Stimulated activated CD4-positive, alpha-beta T cell treated with anti-CD3 and anti-CD28 coated beads, Interleukin-4, amount 100 ng/mL, for 4 hours (primary cell): ENCODE measurements at regions not wholly inside any gene's neighbourhood (a gene's known extent, or its start where the extent isn't known, plus 50 kb on each side); places are given as distances from the start of the nearest gene placed in this dataset.
"Not testable (repeated sequence)": the region's sequence is repeated elsewhere in the genome, so short reads cannot be mapped to it uniquely, and the experiment has no call there.

ENCODE experiments used
- DNase-seq, 2 experiments: peaks; one replicate each; pipeline ENCODE4 v3.0.0-alpha.2; 2020

DNA sequence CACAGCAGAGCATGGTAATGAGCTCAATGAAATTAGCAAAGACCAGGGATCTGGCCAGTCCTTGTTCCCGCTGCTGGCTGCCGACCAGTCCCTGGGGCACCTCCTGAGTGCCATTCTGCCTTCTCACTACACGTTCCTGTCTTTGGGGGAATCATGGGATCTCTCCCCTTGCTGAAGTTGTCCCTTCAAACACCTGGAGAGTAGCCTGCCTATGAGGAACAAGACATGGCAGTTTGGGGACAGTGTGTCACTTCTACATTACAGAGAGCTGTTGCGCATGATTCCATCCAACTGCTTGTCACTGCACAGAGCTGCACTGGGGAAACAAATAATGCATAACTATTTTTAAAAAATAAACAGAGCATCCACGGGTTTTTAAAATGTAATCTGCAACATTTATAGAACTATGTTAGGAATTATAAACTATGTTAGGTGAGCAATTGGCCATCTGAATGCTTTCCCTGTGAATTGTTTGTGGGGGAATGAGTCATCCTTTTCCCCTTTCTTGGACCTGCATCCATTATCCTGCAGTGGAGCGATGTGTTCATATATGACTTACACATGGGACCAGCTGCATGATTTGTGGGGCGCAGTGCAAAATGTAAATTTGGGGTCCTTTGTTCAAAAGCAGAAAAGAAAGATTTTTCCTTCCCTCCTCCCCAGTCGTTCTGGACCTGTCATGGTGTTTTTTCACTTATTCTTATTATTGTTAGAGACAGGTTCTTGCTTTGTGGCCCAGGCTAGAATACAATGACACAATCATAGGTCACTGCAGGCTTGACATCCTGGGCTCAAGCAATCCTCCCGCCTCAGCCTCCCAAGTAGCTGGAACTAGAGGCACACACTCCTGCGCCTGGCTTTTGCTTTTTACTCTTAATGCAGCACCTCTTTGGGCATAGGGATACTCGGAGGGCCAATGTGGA is 115.0 kb upstream of the TBL1X start:
- no peak for DNase-seq

DNA sequence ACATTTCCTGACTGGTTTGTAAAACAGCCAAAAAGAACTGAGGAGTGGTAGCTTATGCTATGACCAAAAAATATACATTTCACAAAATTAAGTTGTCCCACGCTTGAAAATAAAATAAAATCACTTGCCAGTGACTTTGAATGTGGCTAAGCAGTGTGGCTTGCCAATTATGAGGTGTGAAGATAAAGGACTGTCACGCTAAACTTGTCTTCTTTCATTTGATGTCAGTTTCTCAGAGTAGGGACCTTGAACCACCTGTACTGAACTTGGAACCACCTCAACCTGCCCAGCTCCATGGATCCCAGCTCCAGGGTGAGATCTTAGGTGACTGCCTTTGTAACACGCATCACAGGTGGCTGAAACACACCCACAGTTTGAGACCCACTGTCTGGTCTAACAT is 113.7 kb upstream of the TBL1X start:
- DNase-seq: no peak

DNA sequence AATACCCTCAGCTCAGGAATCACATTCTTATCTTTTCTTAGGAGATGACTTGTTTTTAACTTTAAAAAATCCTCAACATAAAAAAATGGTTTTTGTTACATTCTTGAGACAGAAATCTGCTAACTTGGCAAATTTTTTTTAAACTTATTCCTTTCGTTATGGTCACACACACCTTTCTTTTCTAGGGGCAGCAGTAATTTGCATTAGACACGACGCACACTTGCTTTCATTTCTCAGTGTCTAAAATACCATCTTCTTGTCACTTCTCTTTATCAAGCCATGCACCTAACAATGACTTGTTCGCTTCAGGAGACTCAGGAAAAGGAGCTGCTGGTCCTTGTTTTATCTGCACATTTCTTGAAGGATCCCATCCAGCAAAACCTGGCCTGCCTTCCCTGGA is 112.6 kb upstream of the TBL1X start:
- DNase-seq: no peak

DNA sequence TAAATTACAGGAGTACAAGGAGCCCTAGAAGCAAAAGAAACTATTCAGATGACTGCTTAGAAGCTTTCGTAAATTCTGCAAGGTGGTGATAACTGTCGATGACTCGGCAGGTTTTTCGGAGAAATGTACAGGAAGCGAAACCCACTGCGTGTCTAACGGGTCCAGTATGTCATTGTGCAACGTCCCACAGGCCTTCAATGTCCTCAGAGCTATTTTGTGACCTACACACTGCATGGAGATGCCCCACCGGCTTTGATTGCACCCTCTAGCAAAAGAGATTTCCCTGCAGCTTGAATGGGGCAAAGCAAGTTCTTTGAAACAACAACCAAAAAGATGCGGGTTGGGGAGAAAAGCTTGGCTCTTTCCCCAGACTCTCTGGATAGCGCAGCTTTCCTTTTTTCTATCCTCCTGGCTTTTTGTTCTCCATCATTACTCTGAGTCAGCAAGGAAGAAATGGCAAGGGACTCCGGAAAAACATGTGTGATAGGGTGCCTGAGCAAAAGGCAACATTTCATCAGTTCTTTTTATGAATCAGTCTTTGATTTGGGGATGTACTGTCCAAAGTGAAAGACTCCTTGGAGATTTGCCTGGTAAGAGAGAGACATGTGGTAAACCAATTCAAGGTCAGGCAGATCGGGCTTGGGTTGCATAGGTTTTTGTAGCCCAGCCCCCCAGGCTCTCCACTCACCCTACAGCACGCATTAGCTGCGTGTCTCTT is 112.0 kb upstream of the TBL1X start:
- peak in 1 of 2 experiments; percentile 16 for DNase-seq

DNA sequence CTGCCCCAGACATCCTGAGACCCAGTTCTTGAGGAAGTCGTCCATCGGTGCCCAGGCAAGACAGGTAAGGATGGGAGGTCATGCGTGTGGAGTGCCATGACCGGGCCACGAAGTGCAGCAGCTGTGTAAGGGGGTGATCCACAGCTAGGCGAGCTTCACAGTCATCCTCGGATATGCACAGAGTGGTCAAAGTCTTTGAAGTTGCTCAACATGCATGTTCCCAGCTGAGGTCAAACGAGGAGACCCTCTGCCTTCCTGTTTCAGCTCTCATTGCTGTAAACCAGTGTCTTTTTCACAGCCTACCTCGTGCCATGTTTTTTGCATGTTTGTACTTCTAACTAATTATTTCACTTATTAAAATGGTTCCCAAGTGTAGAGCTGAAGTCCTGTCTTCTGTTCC is 109.9 kb upstream of the TBL1X start:
- no peak for DNase-seq

DNA sequence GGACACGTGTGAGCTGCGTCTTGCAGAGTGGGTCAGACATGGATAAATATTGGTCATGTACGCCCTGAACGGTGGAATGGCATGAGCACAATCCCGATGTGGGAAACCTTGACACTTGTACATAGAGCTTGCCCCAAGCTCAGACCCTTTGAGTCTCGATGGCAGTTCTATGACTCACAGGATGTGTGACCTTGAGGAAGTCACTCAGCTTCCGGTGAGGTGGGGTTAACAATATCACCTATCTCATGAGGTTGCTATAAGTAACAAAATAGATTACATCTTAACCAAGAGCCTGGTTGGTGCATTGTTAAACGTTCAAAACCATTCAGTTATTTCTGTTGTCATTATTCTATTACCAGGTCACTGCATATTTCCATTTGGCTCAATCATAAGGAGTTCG is 109.1 kb upstream of the TBL1X start:
- DNase-seq: no peak

DNA sequence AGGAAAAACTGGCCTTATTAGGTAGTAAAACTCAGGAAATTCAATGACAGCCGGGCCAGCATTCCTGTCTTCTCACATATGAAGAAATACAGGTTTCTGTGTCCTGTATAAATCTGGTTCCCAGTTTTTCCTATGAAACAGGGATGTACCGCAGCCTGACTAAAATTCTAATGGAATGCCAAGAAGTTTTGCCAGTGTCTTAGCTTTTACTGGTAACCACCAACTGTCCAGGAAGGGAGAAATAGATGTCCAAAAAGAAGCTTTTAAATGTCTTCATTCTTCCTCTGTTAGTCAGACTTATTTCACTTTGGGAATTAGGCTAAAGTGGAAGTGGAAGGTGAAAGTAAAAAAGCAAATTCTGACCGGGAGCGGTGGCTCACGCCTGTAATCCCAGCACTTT is 108.0 kb upstream of the TBL1X start:
- DNase-seq: no peak

DNA sequence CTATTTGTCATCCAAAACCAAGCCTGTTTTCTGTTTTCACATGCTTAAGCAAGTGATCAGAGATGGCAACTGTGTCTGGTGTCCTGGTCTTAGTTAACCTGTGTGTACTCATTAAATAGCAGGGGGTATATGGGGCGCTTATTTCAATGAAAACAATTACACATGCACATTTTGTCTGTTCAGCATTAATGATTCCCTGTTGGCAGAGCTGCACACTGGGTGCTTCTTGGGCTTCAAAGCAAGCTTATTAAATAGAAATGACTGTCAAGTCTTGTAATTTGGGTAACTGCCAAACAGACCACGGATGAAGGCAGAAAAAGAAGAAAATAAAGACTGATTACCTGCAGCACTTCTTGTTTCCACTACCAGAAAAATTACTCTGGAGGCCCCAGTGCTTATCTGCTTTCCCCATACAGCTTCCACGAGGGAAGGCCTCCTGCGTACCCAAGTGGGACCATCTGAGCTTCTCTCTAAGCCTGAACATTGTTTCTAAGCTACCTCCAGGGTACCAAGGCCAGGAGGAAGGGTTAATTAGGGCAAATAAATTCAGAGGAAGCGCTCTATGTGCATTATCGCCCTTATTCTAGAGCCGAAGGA is 107.2 kb upstream of the TBL1X start:
- no peak for DNase-seq

DNA sequence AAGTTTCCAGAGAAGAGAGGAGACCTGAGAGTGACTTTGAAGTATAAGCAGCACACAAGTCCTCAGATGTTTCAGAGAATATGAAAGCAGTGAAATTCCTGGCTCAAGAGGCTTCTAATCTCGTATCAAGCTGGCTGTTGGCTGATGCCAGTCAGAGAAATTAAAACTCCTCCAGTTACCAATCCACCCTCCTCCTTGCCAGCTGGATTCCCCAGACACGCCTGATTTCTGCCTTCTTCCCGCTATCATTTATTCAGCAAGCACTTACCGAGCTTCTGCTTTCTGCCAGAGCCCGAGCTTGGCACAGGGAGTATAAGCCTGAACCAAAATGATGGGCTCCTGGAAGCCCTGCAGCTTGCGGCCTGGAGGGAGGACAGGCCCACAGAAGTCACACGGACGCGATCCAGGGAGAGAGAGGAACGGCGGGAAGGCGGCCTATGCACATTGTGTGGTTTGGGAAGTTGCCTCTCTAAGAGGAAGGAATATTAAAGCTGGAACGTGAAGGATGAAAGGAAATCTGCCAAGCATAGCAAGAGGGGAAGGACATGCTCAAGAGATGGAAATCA is 102.4 kb upstream of the TBL1X start:
- DNase-seq: no peak

DNA sequence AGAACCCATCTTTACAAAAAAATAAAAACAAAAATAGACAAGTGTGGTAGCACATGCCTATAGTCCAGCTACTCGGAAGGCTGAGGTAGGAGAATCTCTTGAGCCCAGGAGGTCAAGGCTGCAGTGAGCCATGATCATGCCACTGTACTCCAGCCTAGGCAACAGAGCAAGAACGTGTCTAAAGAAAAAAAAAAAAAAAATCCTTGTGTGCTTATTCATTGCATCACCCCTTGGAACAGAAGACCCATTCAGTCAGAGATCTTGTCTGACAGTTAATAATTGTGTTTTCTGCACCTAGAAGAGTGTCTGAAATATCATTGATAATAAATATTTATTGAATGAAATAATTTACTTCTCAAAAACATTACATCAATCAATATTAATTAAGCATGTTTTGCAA is 97.4 kb upstream of the TBL1X start:
- DNase-seq: no peak

DNA sequence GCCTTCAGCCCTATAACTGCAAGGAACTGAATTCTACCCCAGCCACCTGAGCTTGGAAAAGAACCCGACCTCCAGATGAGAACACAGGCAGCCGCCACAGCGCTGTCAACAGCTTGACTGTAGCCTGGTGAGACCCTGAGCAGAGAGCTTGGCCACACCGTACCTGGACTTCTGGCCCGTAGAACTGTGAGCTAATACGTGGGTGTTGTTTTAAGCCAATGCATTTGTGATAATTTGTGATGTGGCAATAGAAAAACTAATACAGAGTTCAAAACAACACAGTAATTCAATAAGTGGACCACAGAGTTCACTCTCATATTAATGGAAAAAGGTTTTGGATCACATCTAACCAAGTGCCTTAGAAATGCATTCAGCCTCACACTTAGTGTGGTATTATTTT is 96.6 kb upstream of the TBL1X start:
- no peak for DNase-seq

DNA sequence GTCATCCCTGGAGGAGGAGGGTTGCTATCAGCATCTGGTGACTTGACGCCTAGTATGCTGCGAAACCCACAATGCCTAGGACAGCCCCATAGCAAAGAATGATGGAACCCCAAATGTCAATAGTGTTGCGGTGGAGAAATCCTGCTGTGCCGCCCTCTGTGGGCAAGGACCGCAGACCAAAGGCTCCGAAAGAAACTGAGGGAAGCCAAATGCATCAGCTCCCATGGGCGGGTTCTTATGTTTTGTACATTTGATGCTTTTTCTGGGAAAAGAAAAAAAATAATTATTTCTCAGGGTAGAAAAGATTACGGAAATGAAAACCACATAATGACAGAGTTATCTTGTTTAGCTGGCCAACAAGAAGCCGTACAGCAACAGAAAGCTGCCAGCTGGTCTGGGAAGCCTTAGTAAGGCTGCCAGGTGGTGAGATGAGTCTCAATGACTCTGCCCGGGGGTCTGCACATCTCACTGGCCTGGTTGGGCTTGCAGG is 95.0 kb upstream of the TBL1X start:
- DNase-seq: no peak

DNA sequence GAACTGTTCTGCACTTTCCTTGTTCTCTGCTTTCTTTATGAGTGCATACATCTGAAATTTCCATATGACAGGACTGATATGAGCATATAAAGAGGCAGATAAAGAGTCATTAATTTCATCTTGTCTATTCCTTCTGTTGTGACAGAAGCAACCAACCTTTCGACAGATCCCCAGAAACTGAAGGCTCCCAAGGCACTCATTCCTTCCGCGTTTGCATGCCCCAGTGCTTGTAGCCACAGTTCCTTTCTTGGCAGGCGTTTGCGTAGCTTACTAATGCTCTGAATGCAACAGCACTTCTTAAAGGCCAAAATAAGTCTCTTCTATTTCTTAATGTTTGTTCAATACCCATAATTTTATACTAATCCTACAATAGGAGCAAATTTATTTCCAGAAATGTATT is 94.0 kb upstream of the TBL1X start:
- DNase-seq: no peak

DNA sequence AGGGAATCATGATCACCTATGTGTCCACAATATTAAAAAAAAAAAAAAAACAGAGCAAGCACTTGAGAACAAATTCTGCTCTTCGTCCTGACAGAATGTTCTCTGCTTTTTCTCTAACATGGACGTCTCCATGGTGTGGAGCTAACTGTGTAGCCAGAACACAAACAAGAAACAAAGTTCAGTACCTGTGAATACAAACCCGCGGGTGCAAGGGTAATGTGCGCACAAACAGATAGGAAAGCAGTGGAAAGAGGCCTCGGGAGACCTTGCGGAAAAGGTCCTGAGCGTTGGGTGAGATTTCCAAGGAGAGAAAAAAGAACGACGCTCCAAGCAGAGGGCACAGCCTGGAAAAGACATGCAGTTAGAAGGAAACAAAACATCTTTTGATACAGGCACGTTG is 92.0 kb upstream of the TBL1X start:
- DNase-seq: no peak

DNA sequence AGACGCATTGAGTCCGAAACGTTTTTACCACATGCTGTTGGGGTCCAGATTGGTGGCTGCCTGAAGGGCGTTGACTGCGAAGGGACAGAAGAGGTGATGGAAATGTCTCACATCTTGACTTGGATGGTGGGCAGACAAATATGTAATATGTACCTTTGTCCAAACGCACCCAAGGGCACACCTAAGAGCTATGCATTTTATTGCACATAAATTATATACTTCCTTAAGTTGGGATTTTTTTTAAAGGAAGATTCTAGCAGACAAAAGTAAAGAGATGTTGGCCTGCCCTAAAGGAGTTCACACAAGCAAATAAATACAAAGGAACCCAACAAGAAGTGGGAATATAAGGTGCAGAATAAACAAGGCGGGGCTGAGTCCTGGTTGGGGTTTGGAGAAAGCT is 91.1 kb upstream of the TBL1X start:
- no peak for DNase-seq

DNA sequence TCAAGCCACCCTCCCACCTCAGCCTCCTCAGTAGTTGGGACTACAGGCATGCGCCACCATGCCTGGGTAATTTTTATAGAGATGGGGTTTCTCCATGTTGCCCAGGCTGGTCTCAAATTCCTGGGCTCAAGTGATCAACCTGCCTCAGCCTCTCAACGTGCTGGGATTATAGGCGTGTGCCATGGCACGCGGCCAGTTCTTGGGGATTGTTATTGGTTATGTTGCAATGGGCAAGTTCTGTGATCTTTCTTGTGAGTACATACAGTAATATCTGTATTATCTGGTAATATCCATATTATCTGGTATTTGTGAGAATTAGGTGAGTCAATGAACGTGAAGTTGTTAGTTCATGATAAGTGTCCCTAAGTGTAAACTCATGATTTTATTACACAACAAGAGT is 90.3 kb upstream of the TBL1X start:
- DNase-seq: no peak

DNA sequence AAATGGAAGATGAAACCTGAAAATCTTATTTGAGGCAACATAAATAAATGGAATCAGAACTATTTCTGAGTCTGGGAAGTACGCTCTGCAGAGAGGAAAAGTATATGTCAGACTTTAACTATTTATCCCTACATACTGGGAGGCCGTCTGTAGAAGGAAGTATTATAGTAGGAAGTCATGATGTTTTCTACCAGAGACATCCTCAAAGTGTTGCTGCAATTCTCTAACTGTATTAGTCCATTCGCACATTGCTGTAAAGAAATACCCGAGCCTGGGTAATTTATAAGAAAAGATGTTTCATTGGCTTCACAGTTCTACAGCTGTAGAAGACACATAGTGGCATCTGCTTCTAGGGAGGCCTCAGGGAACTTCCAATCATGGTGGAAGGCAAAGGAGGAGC is 88.7 kb upstream of the TBL1X start:
- no peak for DNase-seq

DNA sequence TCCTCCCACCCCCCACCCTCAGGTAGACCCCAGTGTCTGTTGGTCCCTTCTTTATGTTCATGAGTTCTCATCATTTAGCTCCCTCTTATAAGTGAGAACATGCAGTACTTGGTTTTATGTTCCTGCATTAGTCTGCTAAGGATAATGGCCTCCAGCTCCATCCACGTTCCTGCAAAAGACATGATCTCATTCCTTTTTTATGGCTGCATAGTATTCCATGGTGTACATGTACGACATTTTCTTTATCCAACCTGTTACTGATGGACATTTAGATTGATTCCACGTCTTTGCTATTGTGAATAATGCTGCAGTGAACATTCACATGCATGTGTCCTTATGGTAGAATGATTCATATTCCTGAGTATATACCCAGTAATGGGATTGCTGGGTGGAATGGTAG is 87.6 kb upstream of the TBL1X start:
- DNase-seq: not testable (repeated sequence)

DNA sequence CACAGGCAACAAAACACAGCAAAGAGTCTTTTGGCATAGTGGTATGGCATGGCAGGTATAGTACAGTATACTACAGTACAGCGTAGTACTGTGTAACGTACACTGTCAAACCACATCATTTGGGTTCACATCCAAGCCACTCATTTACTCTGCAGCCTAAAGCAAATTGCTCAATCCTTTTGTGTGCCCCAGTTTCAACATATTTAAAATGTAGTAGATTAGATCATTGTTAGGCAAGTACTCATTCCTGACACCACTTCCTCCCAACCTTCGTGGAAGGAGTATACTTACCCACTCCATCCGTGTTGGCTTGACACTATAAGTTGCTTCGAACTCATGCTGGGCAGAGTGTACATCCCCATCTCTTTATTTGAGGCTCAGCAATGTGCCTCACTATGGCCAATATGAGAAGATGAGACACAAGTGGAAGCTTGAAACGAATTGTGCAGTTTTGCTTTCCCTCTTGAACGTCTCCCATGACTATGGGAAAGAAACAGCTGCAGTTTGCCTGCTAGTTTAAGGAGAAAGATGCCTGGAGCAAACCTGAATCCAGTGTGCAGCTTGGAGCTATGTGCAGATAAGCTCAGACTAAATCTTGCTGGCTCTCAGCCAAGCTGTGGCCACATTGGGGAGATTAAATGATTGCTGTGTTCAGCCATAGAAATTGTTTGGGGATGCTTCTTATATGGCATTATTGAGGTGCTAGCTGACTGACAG is 85.7 kb upstream of the TBL1X start:
- no peak for DNase-seq

DNA sequence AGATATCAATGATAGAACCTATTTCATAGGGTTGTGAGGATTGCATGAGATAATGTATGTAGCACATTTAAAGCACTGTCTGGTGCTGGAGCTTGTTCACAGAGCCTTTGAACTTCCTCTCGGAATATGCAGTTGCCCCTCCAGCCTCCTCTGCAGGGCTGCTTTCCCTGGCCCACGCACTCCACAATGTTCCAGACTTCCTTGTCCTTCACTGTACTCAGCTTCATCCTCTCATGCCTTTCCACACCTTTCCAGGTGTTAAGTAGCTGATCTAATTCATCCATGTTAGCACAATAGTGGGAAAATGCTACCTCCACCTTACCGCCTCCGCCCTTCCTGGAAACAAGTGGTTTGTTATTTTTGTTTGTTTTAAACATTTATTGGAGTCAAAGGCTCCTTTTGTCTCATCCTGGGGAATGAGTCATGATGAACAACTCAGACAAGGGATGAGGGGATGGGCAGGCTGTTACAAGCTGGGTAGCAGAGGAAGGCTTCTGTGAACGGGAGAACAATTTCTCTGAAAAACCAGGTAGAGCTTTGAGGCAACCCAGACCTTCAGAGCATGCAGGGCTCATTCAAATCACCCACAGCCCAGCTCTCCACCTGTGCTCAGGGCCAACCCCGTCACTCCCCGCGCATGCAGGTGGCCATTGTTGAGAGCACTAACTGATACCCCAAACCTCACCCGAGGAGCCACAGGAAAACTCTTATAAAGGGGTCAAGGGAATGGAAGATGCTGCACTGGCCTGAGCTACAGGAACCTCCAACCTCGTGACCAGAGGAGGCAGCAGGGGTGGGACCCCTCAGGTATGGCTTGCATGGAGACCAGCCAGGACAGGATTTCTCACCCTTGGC is 84.9 kb upstream of the TBL1X start:
- DNase-seq: no peak

DNA sequence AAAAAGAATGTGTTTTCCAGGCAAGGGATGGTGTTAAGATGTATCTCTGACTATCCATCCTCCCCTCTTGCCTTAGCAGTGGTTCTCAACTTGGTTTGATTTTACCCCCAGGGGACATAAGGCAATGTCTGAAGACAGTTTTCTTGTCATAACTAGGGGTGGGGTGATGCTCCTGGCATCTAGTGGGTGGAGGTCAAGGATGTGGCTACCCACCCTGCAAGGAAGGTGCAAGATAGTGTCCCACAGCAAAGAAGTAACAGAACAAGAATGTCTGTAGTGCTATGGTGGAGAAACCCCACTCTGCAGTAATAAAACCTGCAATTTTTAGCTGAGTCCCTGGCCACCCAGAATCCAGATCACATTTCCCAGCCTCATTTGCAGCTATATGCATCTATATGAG is 81.2 kb upstream of the TBL1X start:
- DNase-seq: no peak

DNA sequence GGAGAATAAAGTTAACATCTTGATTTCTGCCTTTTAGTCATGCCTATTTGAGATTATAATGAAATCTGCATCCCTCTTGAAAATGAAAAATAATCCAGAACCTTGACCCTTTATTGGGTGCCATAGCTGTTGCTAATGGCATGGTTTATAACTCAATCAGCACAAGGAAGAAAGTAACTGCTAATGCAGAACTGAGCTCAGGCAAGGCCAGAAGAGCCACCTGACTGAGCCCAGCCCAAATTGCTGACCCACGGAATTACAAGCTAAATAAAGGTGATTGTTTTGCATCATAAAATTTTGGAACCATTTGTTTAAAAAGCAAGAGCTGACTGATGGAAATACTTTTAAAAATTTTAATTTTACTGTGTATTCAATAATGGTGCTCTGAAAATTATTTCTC is 76.4 kb upstream of the TBL1X start:
- DNase-seq: no peak
